IMR-90 (cell line): ENCODE measurements at regions not wholly inside any gene's neighbourhood (a gene's known extent, or its start where the extent isn't known, plus 50 kb on each side); places are given as distances from the start of the nearest gene placed in this dataset.

Experiments used
- ATAC-seq: fragments of 200-7000 bp; cut with Tn5 transposase; 2 replicates; pipeline ENCODE4 v1.9.1; 2020; ENCODE audit warnings: low read depth, mild to moderate bottlenecking, moderate library complexity
- BruUV-seq: library from RNA; stranded (reverse); fragments of 400-500 nt; replicated peaks from 2 replicates; lab custom pipeline; 2021; lab: Mats Ljungman, UMichigan
- CTCF ChIA-PET: fragments of 300-600 bp; formaldehyde crosslinking; extraction: SDS; loops from one replicate; lab custom pipeline; 2021; ENCODE audit warnings: antibody characterized with exemption; lab: Yijun Ruan, JAX
- POLR2A ChIA-PET: fragments of 300-600 bp; sonication (Branson Sonifier 250); formaldehyde crosslinking; loops from one replicate; lab custom pipeline; 2022; ENCODE audit warnings: antibody characterized with exemption; ENCODE audit not compliant: unreplicated experiment; lab: Charles Lee
- DNase-seq: peaks from one replicate; pipeline ENCODE4 v3.0.0; 2013
- H2AFZ ChIP-seq: replicated peaks from 2 replicates; pipeline ENCODE3; 2013; ENCODE audit warnings: low read length, mild to moderate bottlenecking; ENCODE audit not compliant: poor library complexity
- H2AK5ac ChIP-seq: 2 replicates; pipeline ENCODE4 v1.6.1; 2013; ENCODE audit warnings: low read depth, low read length, inconsistent platforms
- H2AK9ac ChIP-seq: replicated peaks from 2 replicates; pipeline ENCODE3; 2013; ENCODE audit warnings: mild to moderate bottlenecking, low read depth, low read length, moderate library complexity; ENCODE audit not compliant: poor library complexity
- H2BK120ac ChIP-seq: 2 replicates; pipeline ENCODE4 v1.6.1; 2013; ENCODE audit warnings: low read depth, low read length, inconsistent platforms
- H2BK15ac ChIP-seq: 3 replicates; pipeline ENCODE4 v1.6.1; 2013; ENCODE audit warnings: low read depth, low read length, inconsistent platforms
- H2BK20ac ChIP-seq: 2 replicates; pipeline ENCODE4 v1.6.1; 2013; ENCODE audit warnings: low read depth, mild to moderate bottlenecking, inconsistent platforms, low read length, moderate library complexity
- H2BK5ac ChIP-seq: 2 replicates; pipeline ENCODE4 v1.6.1; 2013; ENCODE audit warnings: mild to moderate bottlenecking, low read depth, low read length, inconsistent platforms; ENCODE audit not compliant: poor library complexity, severe bottlenecking
- H3K14ac ChIP-seq: replicated peaks from 2 replicates; pipeline ENCODE4 v1.6.1; 2013; ENCODE audit warnings: low read depth, low read length, inconsistent platforms
- H3K18ac ChIP-seq: 2 replicates; pipeline ENCODE4 v1.6.1; 2013; ENCODE audit warnings: low read depth, low read length, control low read depth
- H3K23ac ChIP-seq: 2 replicates; pipeline ENCODE4 v1.6.1; 2013; ENCODE audit warnings: low read depth, low read length, inconsistent platforms
- H3K27ac ChIP-seq: 2 replicates; pipeline ENCODE4 v1.5.1; 2013; ENCODE audit warnings: mild to moderate bottlenecking, control low read depth, low read length; ENCODE audit not compliant: insufficient read depth
- H3K27me3 ChIP-seq: 2 replicates; pipeline ENCODE4 v1.6.1; 2013; ENCODE audit warnings: low read length; ENCODE audit not compliant: control insufficient read depth, insufficient read depth
- H3K36me3 ChIP-seq: 2 replicates; pipeline ENCODE4 v1.6.1; 2013; ENCODE audit warnings: low read length, mixed read lengths; ENCODE audit not compliant: control insufficient read depth, insufficient read depth
- H3K4ac ChIP-seq: 2 replicates; pipeline ENCODE4 v1.6.1; 2013; ENCODE audit warnings: low read depth, low read length, inconsistent platforms
- H3K4me1 ChIP-seq: 2 replicates; pipeline ENCODE4 v1.6.1; 2013; ENCODE audit warnings: low read length, mixed read lengths; ENCODE audit not compliant: control insufficient read depth, insufficient read depth
- H3K4me2 ChIP-seq: 2 replicates; pipeline ENCODE4 v1.6.1; 2013; ENCODE audit warnings: low read depth, mild to moderate bottlenecking, control low read depth, low read length, moderate library complexity
- H3K4me3 ChIP-seq: 2 replicates; pipeline ENCODE4 v1.5.1; 2013; ENCODE audit warnings: low read depth, mild to moderate bottlenecking, control low read depth, low read length, moderate library complexity; ENCODE audit not compliant: insufficient read depth
- H3K56ac ChIP-seq: 2 replicates; pipeline ENCODE4 v1.6.1; 2013; ENCODE audit warnings: low read length, inconsistent platforms; ENCODE audit not compliant: insufficient read depth; ENCODE audit errors: extremely low read depth
- H3K79me1 ChIP-seq, 2 experiments: 2 replicates each; pipeline ENCODE4 v1.6.1; 2013; ENCODE audit warnings: low read length in 2 of 2, inconsistent platforms in 1 of 2, low read depth in 1 of 2
- H3K9ac ChIP-seq: 2 replicates; pipeline ENCODE4 v1.6.1; 2013; ENCODE audit warnings: low read depth, low read length, control low read depth
- H3K9me1 ChIP-seq: 2 replicates; pipeline ENCODE4 v1.6.1; 2013; ENCODE audit warnings: low read length, inconsistent platforms; ENCODE audit not compliant: insufficient read depth
- H3K9me3 ChIP-seq: 2 replicates; pipeline ENCODE4 v1.6.1; 2013; ENCODE audit warnings: low read length; ENCODE audit not compliant: control insufficient read depth, insufficient read depth
- H4K20me1 ChIP-seq: 2 replicates; pipeline ENCODE4 v1.6.1; 2013; ENCODE audit warnings: low read length, inconsistent platforms; ENCODE audit not compliant: insufficient read depth
- H4K5ac ChIP-seq: 2 replicates; pipeline ENCODE4 v1.6.1; 2013; ENCODE audit warnings: mild to moderate bottlenecking, low read depth, low read length, control low read depth
- H4K8ac ChIP-seq, 2 experiments: 2 replicates each; pipeline ENCODE4 v1.6.1; 2013; ENCODE audit warnings: low read depth in 2 of 2, low read length in 2 of 2, control low read depth in 1 of 2, inconsistent platforms in 1 of 2
- H4K91ac ChIP-seq: 2 replicates; pipeline ENCODE4 v1.6.1; 2013; ENCODE audit warnings: low read depth, low read length, inconsistent platforms; ENCODE audit not compliant: insufficient read depth
- CEBPB ChIP-seq: IDR thresholded peaks from 2 replicates; pipeline ENCODE4 v1.6.1; 2012; ENCODE audit warnings: low read depth, low read length, improper control_type of control experiment
- FOS ChIP-seq: fragments of 150-350 bp; IDR thresholded peaks from 2 replicates; pipeline ENCODE4 v1.6.1; 2016; ENCODE audit warnings: low read depth, low read length
- MAZ ChIP-seq: IDR thresholded peaks from 2 replicates; pipeline ENCODE4 v1.6.1; 2012; ENCODE audit warnings: low read depth, mild to moderate bottlenecking, low read length, improper control_type of control experiment, moderate library complexity, borderline replicate concordance
- WGBS, 2 experiments: methylation state at CpG; one replicate each; pipeline versions ENCODE4 v1.1.5 to v1.1.7; 2013; ENCODE audit warnings: missing lambda C conversion rate in 2 of 2; ENCODE audit not compliant: insufficient read length in 1 of 2; ENCODE audit errors: extremely low coverage in 2 of 2; 5-methylcytosine and 5-hydroxymethylcytosine counted together
- dilution Hi-C: fragments of 300-500 bp; cut with HindIII; formaldehyde crosslinking; loops from one replicate; pipeline ENCODE4 v1.14.3; 2018; ENCODE audit warnings: low sequenced_read_pairs; ENCODE audit not compliant: unreplicated experiment
- in situ Hi-C: fragments of 300-500 bp; cut with MboI; formaldehyde crosslinking; loops from 3 replicates; pipeline ENCODE4 v1.14.3; 2019; ENCODE audit warnings: low sequenced_read_pairs, inconsistent platforms, mixed read lengths
- intact Hi-C: fragments of 100-400 bp; cut with micrococcal nuclease; formaldehyde crosslinking; loops from 2 replicates; pipeline ENCODE4 v1.10.0; 2022
- TF ChIP-seq, protein P1 (sequence below): fragments of 150-350 bp; IDR thresholded peaks from 2 replicates; pipeline ENCODE4 v1.6.1; 2017; ENCODE audit warnings: mild to moderate bottlenecking, antibody characterized with exemption, low read length, low read depth

GRCh38 chr1:99119188-99119587, 114.5 kb upstream of the PLPPR5 start:
- CTCF ChIA-PET, result no interaction called here
- H3K56ac ChIP-seq, result no peak overlapping the region
- no peaks in the 10 kb centered on the region for H4K20me1 ChIP-seq
- no peaks in the 10 kb centered on the region for H3K36me3 ChIP-seq
- H3K79me1 ChIP-seq, result no peaks in the 10 kb centered on the region
- WGBS, 2 experiments, result no CpG with 5 or more reads among the region's 2 CpGs
- DNase-seq (no peak), ATAC-seq (no peak)
- H3K27ac ChIP-seq, result no peak overlapping the region
- H3K9ac ChIP-seq, result no peak overlapping the region
- TF ChIP-seq CEBPB, result no peak
- TF ChIP-seq MAZ, result no peak
- no peak for TF ChIP-seq FOS
- TF ChIP-seq, protein P1, sequence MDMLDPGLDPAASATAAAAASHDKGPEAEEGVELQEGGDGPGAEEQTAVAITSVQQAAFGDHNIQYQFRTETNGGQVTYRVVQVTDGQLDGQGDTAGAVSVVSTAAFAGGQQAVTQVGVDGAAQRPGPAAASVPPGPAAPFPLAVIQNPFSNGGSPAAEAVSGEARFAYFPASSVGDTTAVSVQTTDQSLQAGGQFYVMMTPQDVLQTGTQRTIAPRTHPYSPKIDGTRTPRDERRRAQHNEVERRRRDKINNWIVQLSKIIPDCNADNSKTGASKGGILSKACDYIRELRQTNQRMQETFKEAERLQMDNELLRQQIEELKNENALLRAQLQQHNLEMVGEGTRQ, result no peak
- H2AK5ac ChIP-seq, result no peak overlapping the region
- H3K4me3 ChIP-seq, result no peak overlapping the region
- no peak overlapping the region for H3K14ac ChIP-seq
- no peaks in the 10 kb centered on the region for H3K27me3 ChIP-seq
- BruUV-seq, result no TSS peak
- no peaks in the 10 kb centered on the region for H3K9me3 ChIP-seq
- intact Hi-C loops, result no loop called here
- H4K8ac ChIP-seq, result no peak overlapping the region
- dilution Hi-C loops, result no loop called here
- no peak overlapping the region for H3K18ac ChIP-seq
- no peak overlapping the region for H3K4ac ChIP-seq
- H2BK15ac ChIP-seq, result no peak overlapping the region
- no peak overlapping the region for H2AK9ac ChIP-seq
- no peak overlapping the region for H2AFZ ChIP-seq
- H4K5ac ChIP-seq, result no peak overlapping the region
- no peaks in the 10 kb centered on the region for H3K9me1 ChIP-seq
- H2BK20ac ChIP-seq, result no peak overlapping the region
- in situ Hi-C loops, result no loop called here
- no peak overlapping the region for H2BK120ac ChIP-seq
- no peaks in the 10 kb centered on the region for H3K4me1 ChIP-seq
- H3K4me2 ChIP-seq, result no peak overlapping the region
- H3K23ac ChIP-seq, result no peak overlapping the region
- H4K91ac ChIP-seq, result no peak overlapping the region
- POLR2A ChIA-PET, result no interaction called here
- H2BK5ac ChIP-seq, result no peak overlapping the region
